K562 (cell line): ENCODE measurements at regions not wholly inside any gene's neighbourhood (a gene's known extent, or its start where the extent isn't known, plus 50 kb on each side); places are given as distances from the start of the nearest gene placed in this dataset.

ENCODE experiments used
- ATAC-seq: fragments of 200-7000 bp; cut with Tn5 transposase; 3 replicates; pipeline ENCODE4 v1.9.1; 2020; ENCODE audit warnings: moderate library complexity
- BruUV-seq: library from RNA; stranded (reverse); fragments of 400-500 nt; replicated peaks from 2 replicates; lab custom pipeline; 2021; lab: Mats Ljungman, UMichigan
- CTCF ChIA-PET: fragments of 300-600 bp; formaldehyde crosslinking; extraction: SDS; loops from one replicate; lab custom pipeline; 2021; ENCODE audit warnings: low intra/inter-chr PET ratio; lab: Yijun Ruan, JAX
- POLR2A ChIA-PET: fragments of 300-600, 350-650 bp; sonication (Branson Sonifier 250); formaldehyde crosslinking; extraction: SDS; loops from one replicate; lab custom pipeline; 2021; ENCODE audit warnings: antibody characterized with exemption, inconsistent platforms; lab: Yijun Ruan, JAX
- DNase-seq, 4 experiments: peaks; one replicate each; pipeline versions ENCODE4 v3.0.0 to v3.0.0-alpha.2; 2011 to 2018; ENCODE audit warnings: low spot score in 3 of 4, mixed read lengths in 3 of 4; ENCODE audit errors: extremely low read depth in 1 of 4
- FAIRE-seq: peaks from 2 replicates; lab custom pipeline; 2011; peaks lifted over from hg19 to GRCh38; lab: Jason Lieb, UNC
- H2AFZ ChIP-seq: 2 replicates; pipeline ENCODE4 v1.6.0; 2011; ENCODE audit warnings: low read depth, low read length, control low read depth, inconsistent platforms
- H3K27ac ChIP-seq: fragments of 200-600 bp; 3 replicates; pipeline ENCODE4 v1.8.0; 2011; ENCODE audit warnings: low read depth, mild to moderate bottlenecking, control low read depth, inconsistent platforms, low read length, moderate library complexity, mixed read lengths; ENCODE audit errors: extremely low read depth
- H3K27me3 ChIP-seq, 2 experiments: fragments of 300-600 bp in 1 of 2; 2 replicates in 1 of 2; 3 replicates in 1 of 2; pipeline versions ENCODE4 v1.6.0 to v1.8.0; 2011; ENCODE audit warnings: inconsistent platforms in 2 of 2, low read length in 2 of 2, mild to moderate bottlenecking in 1 of 2, mixed read lengths in 1 of 2, moderate library complexity in 1 of 2; ENCODE audit not compliant: control insufficient read depth in 2 of 2, insufficient read depth in 2 of 2
- H3K36me3 ChIP-seq: fragments of 300-600 bp; 3 replicates; pipeline ENCODE4 v1.8.0; 2011; ENCODE audit warnings: mild to moderate bottlenecking, low read length, inconsistent platforms; ENCODE audit not compliant: control insufficient read depth, insufficient read depth
- H3K4me1 ChIP-seq, 2 experiments: fragments of 200-600 bp in 1 of 2; replicated peaks in 1 of 2; 2 replicates in 1 of 2; 3 replicates in 1 of 2; pipeline versions ENCODE4 v1.5.1 to v1.8.0; 2011; ENCODE audit warnings: inconsistent platforms in 2 of 2, low read length in 2 of 2, mild to moderate bottlenecking in 1 of 2, mixed read lengths in 1 of 2, moderate library complexity in 1 of 2; ENCODE audit not compliant: control insufficient read depth in 2 of 2, insufficient read depth in 2 of 2
- H3K4me2 ChIP-seq: 2 replicates; pipeline ENCODE4 v1.6.1; 2011; ENCODE audit warnings: low read length, control low read depth, inconsistent platforms, mixed read lengths; ENCODE audit not compliant: insufficient read depth
- H3K4me3 ChIP-seq: fragments of 200-600 bp; sonication (generic), shearing (Covaris generic); 2 replicates; pipeline ENCODE4 v1.5.1; 2016; ENCODE audit warnings: control low read depth, inconsistent platforms
- H3K79me2 ChIP-seq: fragments of 200-600 bp; 3 replicates; pipeline ENCODE4 v1.8.0; 2011; ENCODE audit warnings: low read length, inconsistent platforms; ENCODE audit not compliant: control insufficient read depth, insufficient read depth
- H3K9ac ChIP-seq, 2 experiments: 2 replicates each; pipeline versions ENCODE4 v1.6.0 to v1.6.1; 2011; ENCODE audit warnings: low read depth in 2 of 2, low read length in 2 of 2, control low read depth in 1 of 2, inconsistent platforms in 1 of 2, mild to moderate bottlenecking in 1 of 2, mixed read lengths in 1 of 2; ENCODE audit not compliant: insufficient read depth in 1 of 2
- H3K9me1 ChIP-seq: one replicate; pipeline ENCODE4 v1.6.0; 2011; ENCODE audit warnings: inconsistent platforms, mild to moderate bottlenecking, low read length, moderate library complexity; ENCODE audit not compliant: control insufficient read depth, insufficient read depth
- H3K9me3 ChIP-seq: replicated peaks from 2 replicates; pipeline ENCODE4 v1.5.1; 2011; ENCODE audit warnings: low read depth, low read length, inconsistent platforms; ENCODE audit not compliant: control insufficient read depth, insufficient read depth
- H4K20me1 ChIP-seq: replicated peaks from 2 replicates; pipeline ENCODE4 v1.6.1; 2011; ENCODE audit warnings: low read length, inconsistent platforms, mixed read lengths; ENCODE audit not compliant: control insufficient read depth, insufficient read depth
- BACH1 ChIP-seq: fragments of 200-800 bp; sonication (Bioruptor generic); IDR thresholded peaks from 2 replicates; pipeline ENCODE4 v1.6.1; 2016; ENCODE audit warnings: missing genetic modification characterization, missing compliant biosample characterization
- GTF2E2 ChIP-seq: fragments of 200-800 bp; sonication (Bioruptor generic); IDR thresholded peaks from 2 replicates; pipeline ENCODE4 v1.6.1; 2016; ENCODE audit warnings: missing genetic modification characterization, missing compliant biosample characterization
- NCOA4 ChIP-seq: fragments of 450-650 bp; IDR thresholded peaks from 2 replicates; pipeline ENCODE4 v1.6.1; 2018; ENCODE audit warnings: mild to moderate bottlenecking; ENCODE audit not compliant: partially characterized antibody
- RBM14 ChIP-seq: fragments of 200-400 bp; formaldehyde crosslinking; IDR thresholded peaks from 2 replicates; pipeline ENCODE4 v1.6.1; 2018; ENCODE audit warnings: low read depth, mild to moderate bottlenecking, low read length, moderate library complexity, borderline replicate concordance; ENCODE audit not compliant: insufficient read depth
- SIX5 ChIP-seq, 2 experiments: IDR thresholded peaks; 2 replicates each; pipeline ENCODE4 v1.6.1; 2011; ENCODE audit warnings: low read length in 2 of 2, borderline replicate concordance in 1 of 2, low read depth in 1 of 2, mild to moderate bottlenecking in 1 of 2, moderate library complexity in 1 of 2; ENCODE audit not compliant: insufficient read depth in 1 of 2
- TAF9B ChIP-seq: fragments of 450-650 bp; IDR thresholded peaks from 2 replicates; pipeline ENCODE4 v1.6.1; 2018; ENCODE audit warnings: mild to moderate bottlenecking; ENCODE audit not compliant: partially characterized antibody
- ZFP91 ChIP-seq: sonication (generic); formaldehyde crosslinking; IDR thresholded peaks from 2 replicates; pipeline ENCODE4 v1.8.0; 2022; ENCODE audit warnings: mild to moderate bottlenecking, missing genetic modification reagents
- WGBS: fragments of 100-300 bp; shearing (Covaris generic); methylation state at CpG from one replicate; pipeline ENCODE4 v1.1.6; 2016; ENCODE audit warnings: low coverage, mixed read lengths; ENCODE audit not compliant: insufficient coverage; ENCODE audit errors: missing lambda C conversion rate; 5-methylcytosine and 5-hydroxymethylcytosine counted together
- in situ Hi-C: fragments of 300-500 bp; cut with MboI; formaldehyde crosslinking; loops from 4 replicates; pipeline ENCODE4 v1.15.0; 2018; ENCODE audit warnings: inconsistent platforms, mixed read lengths
- intact Hi-C: fragments of 100-400 bp; cut with micrococcal nuclease; formaldehyde crosslinking; loops from 2 replicates; pipeline ENCODE4 v1.14.2; 2022

DNA sequence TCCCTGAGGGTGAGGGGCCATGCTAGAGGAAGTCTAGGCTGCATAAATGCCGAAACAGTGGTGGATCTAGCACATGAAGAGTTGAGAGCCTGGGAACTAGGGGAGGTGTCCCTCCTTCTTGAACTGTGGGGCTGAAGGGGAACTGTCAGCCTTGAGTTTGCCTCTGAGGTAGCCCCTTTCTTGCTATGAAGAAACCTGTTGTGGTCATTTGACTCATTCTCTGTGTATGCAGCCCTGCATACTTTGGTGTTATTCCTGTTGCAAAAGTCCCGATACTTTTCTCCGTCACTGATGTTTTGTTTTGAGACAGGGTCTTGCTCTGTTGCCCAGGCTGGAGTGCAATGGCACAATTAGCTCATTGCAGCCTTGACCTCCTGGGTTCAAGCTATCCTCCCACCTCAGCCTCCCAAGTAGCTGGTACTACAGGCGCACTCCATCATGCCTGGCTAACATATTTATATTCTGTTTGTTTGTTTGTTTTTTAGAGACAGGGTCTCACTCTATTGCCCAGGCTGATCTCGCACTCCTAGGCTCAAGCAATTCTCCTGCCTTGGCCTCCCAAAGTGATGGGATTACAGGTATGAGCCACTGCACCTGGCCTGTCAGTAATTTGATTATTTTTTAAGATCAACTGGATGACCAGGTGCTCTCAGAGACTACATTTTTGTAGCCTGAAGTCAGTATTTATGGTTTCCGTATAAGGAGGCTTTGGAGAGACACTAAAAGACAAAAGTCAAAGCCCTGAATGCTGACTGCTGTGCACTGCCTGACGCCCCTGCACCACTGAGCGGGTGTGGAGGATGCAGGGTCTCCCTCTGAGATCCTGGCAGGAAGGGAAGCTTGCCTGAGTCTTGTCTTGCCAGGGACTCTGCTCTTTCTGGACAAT lies 86.2 kb upstream of the KCNK12 start:
- ATAC-seq = no peak
- TF ChIP-seq ZFP91 (CRISPR knock-in tag) (no peak), SIX5 (IDR thresholded peaks at IDR 0.05; ENCODE audit: borderline replicate concordance in 1 of 2, insufficient read depth in 1 of 2, low read depth in 1 of 2, low read length in 2 of 2) (no peak), NCOA4 (no peak), GTF2E2 (no peak), TAF9B (no peak), RBM14 (no peak), BACH1 (tag) (no peak)
- H3K9me1 ChIP-seq = peaks cover 3% of the 10 kb centered on the region
- H3K27ac ChIP-seq = no peak overlapping the region
- intact Hi-C loops = loop anchor here (5.0 kb wide), 1 partner anchor 110 kb away; no protein-coding TSS in a partner anchor
- H4K20me1 ChIP-seq = peaks cover 8% of the 10 kb centered on the region; the same call in 1 of the 2 replicates
- no peak overlapping the region for H3K4me3 ChIP-seq
- no peaks in the 10 kb centered on the region for H3K9me3 ChIP-seq
- DNase-seq = no peak
- WGBS = 3% methylated on average over 8 of the region's 8 CpGs
- no peak overlapping the region for H2AFZ ChIP-seq
- H3K4me1 ChIP-seq = peaks cover 0 to 9% of the 10 kb centered on the region in 2 experiments; a peak in 3 of 5 replicates
- ChIA-PET CTCF (no interaction called here), POLR2A (interaction anchor here (0.5 kb wide), 1 partner anchor 19 kb away, joined by 3 read pairs; no protein-coding TSS in a partner anchor)
- no peak overlapping the region for H3K4me2 ChIP-seq
- no peaks in the 10 kb centered on the region for H3K79me2 ChIP-seq
- in situ Hi-C loops = no loop called here
- H3K27me3 ChIP-seq = peaks cover 10 to 52% of the 10 kb centered on the region in 2 experiments
- BruUV-seq = no TSS peak
- H3K9ac ChIP-seq = no peak overlapping the region; a peak in 1 of 4 replicates
- no peaks in the 10 kb centered on the region for H3K36me3 ChIP-seq
- FAIRE-seq = no peak
